SH-SY5Y (cell line): ENCODE measurements at regions not wholly inside any gene's neighbourhood (a gene's known extent, or its start where the extent isn't known, plus 50 kb on each side); places are given as distances from the start of the nearest gene placed in this dataset.

ENCODE experiments used
- GATA2 ChIP-seq: IDR thresholded peaks from 2 replicates; pipeline ENCODE4 v1.6.1; 2011; ENCODE audit warnings: mild to moderate bottlenecking, low read depth, low read length
- GATA3 ChIP-seq: IDR thresholded peaks from 2 replicates; pipeline ENCODE4 v1.6.1; 2011; ENCODE audit warnings: low read depth, mild to moderate bottlenecking, low read length, moderate library complexity

- TF ChIP-seq GATA2 (no peak), GATA3 (no peak)
Observed at GRCh38 chr12:107318806-107319532, 225.6 kb upstream of the CRY1 start.

GRCh38 chr12:107319533-107320032 lies 226.2 kb upstream of the CRY1 start:
- no peak for TF ChIP-seq GATA2
- no peak for TF ChIP-seq GATA3

GRCh38 chr12:107320033-107320928 lies 226.9 kb upstream of the CRY1 start:
- TF ChIP-seq GATA2, result no peak
- no peak for TF ChIP-seq GATA3

GRCh38 chr12:107320929-107321631 lies 227.7 kb upstream of the CRY1 start:
- no peak for TF ChIP-seq GATA3
- no peak for TF ChIP-seq GATA2

GRCh38 chr12:107322063-107322462 lies 228.7 kb upstream of the CRY1 start:
- no peak for TF ChIP-seq GATA2

GRCh38 chr12:107325075-107325608 lies 231.8 kb upstream of the CRY1 start:
- TF ChIP-seq GATA2, result no peak
- no peak for TF ChIP-seq GATA3

GRCh38 chr12:107326237-107326636 lies 232.9 kb upstream of the CRY1 start:
- no peak for TF ChIP-seq GATA2
- TF ChIP-seq GATA3, result no peak

- TF ChIP-seq GATA3 (no peak), GATA2 (no peak)
Observed at GRCh38 chr12:107327651-107328182, 234.4 kb upstream of the CRY1 start.

GRCh38 chr12:107328442-107329133 lies 235.2 kb upstream of the CRY1 start:
- TF ChIP-seq GATA2, result no peak
- no peak for TF ChIP-seq GATA3

- no peak for TF ChIP-seq GATA2
- no peak for TF ChIP-seq GATA3
Observed at GRCh38 chr12:107329569-107330324, 236.4 kb upstream of the CRY1 start.

GRCh38 chr12:107330831-107331431 lies 237.6 kb upstream of the CRY1 start:
- TF ChIP-seq GATA2, result no peak
- TF ChIP-seq GATA3, result no peak

GRCh38 chr12:107331471-107331870 lies 238.1 kb upstream of the CRY1 start:
- TF ChIP-seq GATA3 (no peak), GATA2 (no peak)
